WTC11 (cell line): ENCODE measurements at regions not wholly inside any gene's neighbourhood (a gene's known extent, or its start where the extent isn't known, plus 50 kb on each side); places are given as distances from the start of the nearest gene placed in this dataset.
"Not testable (repeated sequence)": the region's sequence is repeated elsewhere in the genome, so short reads cannot be mapped to it uniquely, and the experiment has no call there.

Experiments used
- CREM ChIP-seq: sonication (generic); formaldehyde crosslinking; IDR thresholded peaks from 2 replicates; pipeline ENCODE4 v1.8.1; 2022; ENCODE audit warnings: mild to moderate bottlenecking, missing genetic modification reagents, moderate library complexity
- CTCF ChIP-seq: fragments of 200-600 bp; IDR thresholded peaks from 2 replicates; pipeline ENCODE4 v1.8.0; 2022; ENCODE audit warnings: antibody characterized with exemption
- FOXK1 ChIP-seq: sonication (generic); formaldehyde crosslinking; IDR thresholded peaks from 2 replicates; pipeline ENCODE4 v1.8.0; 2022; ENCODE audit warnings: mild to moderate bottlenecking, moderate library complexity, missing genetic modification reagents
- JUN ChIP-seq: sonication (generic); formaldehyde crosslinking; IDR thresholded peaks from 2 replicates; pipeline ENCODE4 v1.8.0; 2023; ENCODE audit warnings: mild to moderate bottlenecking, missing genetic modification reagents
- TCF7 ChIP-seq: sonication (generic); formaldehyde crosslinking; IDR thresholded peaks from 2 replicates; pipeline ENCODE4 v1.8.0; 2022; ENCODE audit warnings: mild to moderate bottlenecking, low read depth, missing genetic modification reagents, moderate library complexity
- TEAD4 ChIP-seq: sonication (generic); formaldehyde crosslinking; IDR thresholded peaks from 2 replicates; pipeline ENCODE4 v1.8.0; 2022; ENCODE audit warnings: mild to moderate bottlenecking, missing genetic modification reagents
- TF ChIP-seq, protein P1 (sequence below): sonication (generic); formaldehyde crosslinking; conservative IDR thresholded peaks from 2 replicates; pipeline ENCODE4 v1.8.1; 2023; ENCODE audit warnings: mild to moderate bottlenecking, low read depth, missing genetic modification reagents, moderate library complexity

GRCh38 chr14:40954448-40955130 lies 652.1 kb upstream of the LRFN5 start:
- TF ChIP-seq CTCF; FOXK1 (CRISPR knock-in tag); TEAD4 (CRISPR knock-in tag); CREM (CRISPR knock-in tag); JUN; TCF7 (CRISPR knock-in tag): not testable (repeated sequence)
- TF ChIP-seq, protein P1, sequence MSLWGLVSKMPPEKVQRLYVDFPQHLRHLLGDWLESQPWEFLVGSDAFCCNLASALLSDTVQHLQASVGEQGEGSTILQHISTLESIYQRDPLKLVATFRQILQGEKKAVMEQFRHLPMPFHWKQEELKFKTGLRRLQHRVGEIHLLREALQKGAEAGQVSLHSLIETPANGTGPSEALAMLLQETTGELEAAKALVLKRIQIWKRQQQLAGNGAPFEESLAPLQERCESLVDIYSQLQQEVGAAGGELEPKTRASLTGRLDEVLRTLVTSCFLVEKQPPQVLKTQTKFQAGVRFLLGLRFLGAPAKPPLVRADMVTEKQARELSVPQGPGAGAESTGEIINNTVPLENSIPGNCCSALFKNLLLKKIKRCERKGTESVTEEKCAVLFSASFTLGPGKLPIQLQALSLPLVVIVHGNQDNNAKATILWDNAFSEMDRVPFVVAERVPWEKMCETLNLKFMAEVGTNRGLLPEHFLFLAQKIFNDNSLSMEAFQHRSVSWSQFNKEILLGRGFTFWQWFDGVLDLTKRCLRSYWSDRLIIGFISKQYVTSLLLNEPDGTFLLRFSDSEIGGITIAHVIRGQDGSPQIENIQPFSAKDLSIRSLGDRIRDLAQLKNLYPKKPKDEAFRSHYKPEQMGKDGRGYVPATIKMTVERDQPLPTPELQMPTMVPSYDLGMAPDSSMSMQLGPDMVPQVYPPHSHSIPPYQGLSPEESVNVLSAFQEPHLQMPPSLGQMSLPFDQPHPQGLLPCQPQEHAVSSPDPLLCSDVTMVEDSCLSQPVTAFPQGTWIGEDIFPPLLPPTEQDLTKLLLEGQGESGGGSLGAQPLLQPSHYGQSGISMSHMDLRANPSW: not testable (repeated sequence)
